ENCODE measurements at regions not wholly inside any gene's neighbourhood (a gene's known extent, or its start where the extent isn't known, plus 50 kb on each side); places are given as distances from the start of the nearest gene placed in this dataset.

DNA sequence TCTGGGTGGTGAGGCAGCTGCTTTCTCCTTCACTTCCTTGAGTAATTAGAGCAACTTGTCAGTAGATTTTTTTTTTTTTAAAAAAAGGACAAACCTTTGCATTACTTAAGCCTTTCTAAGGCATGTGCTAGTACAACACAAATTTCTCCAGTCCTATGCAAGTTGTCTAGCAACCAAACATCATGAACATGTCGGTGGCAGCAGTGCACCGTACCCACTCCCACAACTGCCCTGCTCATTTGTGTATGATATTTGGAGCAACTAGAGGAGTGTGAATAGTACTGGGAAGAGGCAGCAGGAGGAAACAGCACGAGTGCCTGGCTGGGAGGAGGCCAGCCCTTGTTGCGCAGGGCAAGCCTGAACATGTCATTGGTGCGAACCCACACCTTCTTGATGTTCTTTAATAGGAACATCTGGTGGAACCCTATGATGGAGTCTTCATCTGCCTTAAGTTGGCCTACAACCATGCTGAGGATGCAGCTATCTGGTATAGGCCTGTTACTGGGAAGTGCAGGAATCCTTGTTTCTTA lies 238.3 kb downstream of the TDRD15 start:
- TF ChIP-seq, protein P1, sequence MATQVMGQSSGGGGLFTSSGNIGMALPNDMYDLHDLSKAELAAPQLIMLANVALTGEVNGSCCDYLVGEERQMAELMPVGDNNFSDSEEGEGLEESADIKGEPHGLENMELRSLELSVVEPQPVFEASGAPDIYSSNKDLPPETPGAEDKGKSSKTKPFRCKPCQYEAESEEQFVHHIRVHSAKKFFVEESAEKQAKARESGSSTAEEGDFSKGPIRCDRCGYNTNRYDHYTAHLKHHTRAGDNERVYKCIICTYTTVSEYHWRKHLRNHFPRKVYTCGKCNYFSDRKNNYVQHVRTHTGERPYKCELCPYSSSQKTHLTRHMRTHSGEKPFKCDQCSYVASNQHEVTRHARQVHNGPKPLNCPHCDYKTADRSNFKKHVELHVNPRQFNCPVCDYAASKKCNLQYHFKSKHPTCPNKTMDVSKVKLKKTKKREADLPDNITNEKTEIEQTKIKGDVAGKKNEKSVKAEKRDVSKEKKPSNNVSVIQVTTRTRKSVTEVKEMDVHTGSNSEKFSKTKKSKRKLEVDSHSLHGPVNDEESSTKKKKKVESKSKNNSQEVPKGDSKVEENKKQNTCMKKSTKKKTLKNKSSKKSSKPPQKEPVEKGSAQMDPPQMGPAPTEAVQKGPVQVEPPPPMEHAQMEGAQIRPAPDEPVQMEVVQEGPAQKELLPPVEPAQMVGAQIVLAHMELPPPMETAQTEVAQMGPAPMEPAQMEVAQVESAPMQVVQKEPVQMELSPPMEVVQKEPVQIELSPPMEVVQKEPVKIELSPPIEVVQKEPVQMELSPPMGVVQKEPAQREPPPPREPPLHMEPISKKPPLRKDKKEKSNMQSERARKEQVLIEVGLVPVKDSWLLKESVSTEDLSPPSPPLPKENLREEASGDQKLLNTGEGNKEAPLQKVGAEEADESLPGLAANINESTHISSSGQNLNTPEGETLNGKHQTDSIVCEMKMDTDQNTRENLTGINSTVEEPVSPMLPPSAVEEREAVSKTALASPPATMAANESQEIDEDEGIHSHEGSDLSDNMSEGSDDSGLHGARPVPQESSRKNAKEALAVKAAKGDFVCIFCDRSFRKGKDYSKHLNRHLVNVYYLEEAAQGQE (IDR thresholded peaks at IDR 0.05; ENCODE audit: insufficient read depth in 1 of 2, low read depth in 2 of 2, low read length in 1 of 2): no peak
- TF ChIP-seq POLR2AphosphoS5 (IDR thresholded peaks at IDR 0.05; ENCODE audit: low read depth, low read length) (no peak), SIN3A (IDR thresholded peaks at IDR 0.05; ENCODE audit: borderline replicate concordance, insufficient read depth, low read depth, low read length) (no peak), TCF7L2 (IDR thresholded peaks at IDR 0.05; ENCODE audit: low read depth, low read length) (no peak)
- TF ChIP-seq, protein P2, sequence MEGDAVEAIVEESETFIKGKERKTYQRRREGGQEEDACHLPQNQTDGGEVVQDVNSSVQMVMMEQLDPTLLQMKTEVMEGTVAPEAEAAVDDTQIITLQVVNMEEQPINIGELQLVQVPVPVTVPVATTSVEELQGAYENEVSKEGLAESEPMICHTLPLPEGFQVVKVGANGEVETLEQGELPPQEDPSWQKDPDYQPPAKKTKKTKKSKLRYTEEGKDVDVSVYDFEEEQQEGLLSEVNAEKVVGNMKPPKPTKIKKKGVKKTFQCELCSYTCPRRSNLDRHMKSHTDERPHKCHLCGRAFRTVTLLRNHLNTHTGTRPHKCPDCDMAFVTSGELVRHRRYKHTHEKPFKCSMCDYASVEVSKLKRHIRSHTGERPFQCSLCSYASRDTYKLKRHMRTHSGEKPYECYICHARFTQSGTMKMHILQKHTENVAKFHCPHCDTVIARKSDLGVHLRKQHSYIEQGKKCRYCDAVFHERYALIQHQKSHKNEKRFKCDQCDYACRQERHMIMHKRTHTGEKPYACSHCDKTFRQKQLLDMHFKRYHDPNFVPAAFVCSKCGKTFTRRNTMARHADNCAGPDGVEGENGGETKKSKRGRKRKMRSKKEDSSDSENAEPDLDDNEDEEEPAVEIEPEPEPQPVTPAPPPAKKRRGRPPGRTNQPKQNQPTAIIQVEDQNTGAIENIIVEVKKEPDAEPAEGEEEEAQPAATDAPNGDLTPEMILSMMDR (IDR thresholded peaks at IDR 0.05): no peak
- H3K27ac ChIP-seq (ENCODE audit: low read length): no peak overlapping the region
- in situ Hi-C loops (cut with HindIII; ENCODE audit: low pct_unique_long_range_greater_than_20kb, low sequenced_read_pairs): no loop called here
- CTCF ChIA-PET: no interaction called here
- no peak overlapping the region for H3K4me3 ChIP-seq (ENCODE audit: low read depth in 2 of 2, low read length in 2 of 2)
- H3K4me1 ChIP-seq (ENCODE audit: control insufficient read depth, insufficient read depth, low read length): no peaks in the 10 kb centered on the region
- ATAC-seq (no peak), DNase-seq (ENCODE audit: low read depth, low spot score) (no peak)
- no TSS peak for BruUV-seq (replicated peaks)
- no peaks in the 10 kb centered on the region for H3K36me3 ChIP-seq (ENCODE audit: control insufficient read depth, insufficient read depth, low read length)
- H3K9me3 ChIP-seq (ENCODE audit: control insufficient read depth, insufficient read depth, low read depth, low read length): no peaks in the 10 kb centered on the region
- intact Hi-C loops (cut with micrococcal nuclease; ENCODE audit: unreplicated experiment): no loop called here
- POLR2A ChIA-PET: no interaction called here
- no peaks in the 10 kb centered on the region for H3K27me3 ChIP-seq (ENCODE audit: control insufficient read depth, insufficient read depth, low read length)

DNA sequence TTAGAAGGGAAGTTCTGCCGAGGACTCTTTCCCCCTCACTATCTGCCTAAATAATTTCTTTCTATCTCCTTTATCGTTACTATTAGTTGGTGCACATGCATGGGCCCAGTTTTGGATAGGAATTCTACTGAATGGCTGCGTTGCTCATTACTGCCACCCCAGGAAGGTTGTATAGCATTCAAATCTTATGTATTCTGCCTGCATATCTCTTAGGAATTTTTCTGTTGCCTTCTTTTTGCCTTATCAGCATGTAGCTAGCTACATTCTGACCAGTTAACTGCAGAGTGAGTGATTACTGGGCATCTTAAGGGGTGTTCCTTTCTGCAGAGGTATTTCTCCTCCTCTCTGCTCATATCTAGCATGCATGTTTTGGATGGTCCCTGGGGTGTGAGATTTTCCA lies 239.6 kb downstream of the TDRD15 start:
- H3K9me3 ChIP-seq (ENCODE audit: control insufficient read depth, insufficient read depth, low read depth, low read length): no peaks in the 10 kb centered on the region
- no peak overlapping the region for H3K27ac ChIP-seq (ENCODE audit: low read length)
- ATAC-seq (no peak), DNase-seq (ENCODE audit: low read depth, low spot score) (no peak)
- H3K4me1 ChIP-seq (ENCODE audit: control insufficient read depth, insufficient read depth, low read length): no peaks in the 10 kb centered on the region
- H3K36me3 ChIP-seq (ENCODE audit: control insufficient read depth, insufficient read depth, low read length): no peaks in the 10 kb centered on the region
- BruUV-seq (replicated peaks): no TSS peak
- CTCF ChIA-PET: no interaction called here
- POLR2A ChIA-PET: no interaction called here
- intact Hi-C loops (cut with micrococcal nuclease; ENCODE audit: unreplicated experiment): no loop called here
- H3K27me3 ChIP-seq (ENCODE audit: control insufficient read depth, insufficient read depth, low read length): no peaks in the 10 kb centered on the region
- TF ChIP-seq SIN3A (IDR thresholded peaks at IDR 0.05; ENCODE audit: borderline replicate concordance, insufficient read depth, low read depth, low read length): no peak
- TF ChIP-seq, protein P2 (IDR thresholded peaks at IDR 0.05): peak; percentile 31
- TF ChIP-seq, protein P1 (IDR thresholded peaks at IDR 0.05; ENCODE audit: insufficient read depth in 1 of 2, low read depth in 2 of 2, low read length in 1 of 2): no peak
- H3K4me3 ChIP-seq (ENCODE audit: low read depth in 2 of 2, low read length in 2 of 2): no peak overlapping the region
- in situ Hi-C loops (cut with HindIII; ENCODE audit: low pct_unique_long_range_greater_than_20kb, low sequenced_read_pairs): no loop called here

Data from Panc1 (cell line).